ENCODE measurements at regions not wholly inside any gene's neighbourhood (a gene's known extent, or its start where the extent isn't known, plus 50 kb on each side); places are given as distances from the start of the nearest gene placed in this dataset.

- no peaks in the 10 kb centered on the region for H3K4me1 ChIP-seq (ENCODE audit: insufficient read depth, low read length)
These were observed 510.6 kb upstream of the SGO1 start for GRCh38 chr3:20696388-20697150.

More at GRCh38 chr3:20696388-20697150, 510.6 kb upstream of the SGO1 start:
- H3K27ac Mint-ChIP-seq: no peak overlapping the region
- H4K91ac ChIP-seq (ENCODE audit: insufficient read length, low read depth, low read length): no peak overlapping the region
- no peaks in the 10 kb centered on the region for H3K27me3 ChIP-seq (ENCODE audit: insufficient read depth, low read length)
- no peaks in the 10 kb centered on the region for H3K36me3 Mint-ChIP-seq (ENCODE audit: insufficient read depth in 1 of 3, low read depth in 3 of 3)
- no peaks in the 10 kb centered on the region for H3K27me3 Mint-ChIP-seq (ENCODE audit: low read depth)
- no peak overlapping the region for H4K8ac ChIP-seq (replicated peaks; ENCODE audit: insufficient read length, low read depth, low read length)
- no peaks in the 10 kb centered on the region for H4K20me1 ChIP-seq (ENCODE audit: control insufficient read depth, insufficient read depth, insufficient read length)
- no peak overlapping the region for H3K4me2 ChIP-seq (ENCODE audit: insufficient read depth, insufficient read length, low read length)
- H2AFZ ChIP-seq (ENCODE audit: low read length): no peak overlapping the region
- H2BK120ac ChIP-seq (ENCODE audit: low read depth, low read length, poor library complexity, severe bottlenecking): no peak overlapping the region
- H3K18ac ChIP-seq (ENCODE audit: insufficient read length, low read depth, low read length): no peak overlapping the region
- H3K23ac ChIP-seq (ENCODE audit: insufficient read length, low read depth, low read length): no peak overlapping the region
- H3T11ph ChIP-seq (ENCODE audit: low read length): no peak overlapping the region
- H3K4me3 Mint-ChIP-seq: no peak overlapping the region
- H3K4ac ChIP-seq (ENCODE audit: low read depth, low read length): no peak overlapping the region
- no peaks in the 10 kb centered on the region for H3K9me3 ChIP-seq (ENCODE audit: control insufficient read depth, low read depth, low read length)
- no peaks in the 10 kb centered on the region for H3K79me2 ChIP-seq (ENCODE audit: insufficient read depth, low read length)
- TF ChIP-seq CTCF (conservative IDR thresholded peaks at IDR 0.05): no peak
- H3K14ac ChIP-seq (ENCODE audit: insufficient read depth, low read length): no peak overlapping the region
- H4K5ac ChIP-seq (ENCODE audit: insufficient read length, low read depth, low read length): no peak overlapping the region
- no CpG with 5 or more reads among the region's 4 CpGs for WGBS (ENCODE audit: extremely low coverage, insufficient read length, low lambda C conversion rate)
- H3K9ac ChIP-seq (ENCODE audit: extremely low read depth, insufficient read length, low read length): no peak overlapping the region
- H3K27ac ChIP-seq (ENCODE audit: insufficient read length, low read depth, low read length): no peak overlapping the region
- H2AK5ac ChIP-seq (ENCODE audit: insufficient read length, low read length): no peak overlapping the region
- H3K56ac ChIP-seq (ENCODE audit: insufficient read length, low read depth, low read length): no peak overlapping the region
- H3K4me1 Mint-ChIP-seq: 0 out of 4 replicates have a peak, but pooled peaks cover 0 to 3% of the 10 kb centered on the region in 2 experiments
- no peaks in the 10 kb centered on the region for H3K79me1 ChIP-seq (ENCODE audit: insufficient read depth, low read depth, low read length, poor library complexity, severe bottlenecking)
- DNase-seq: no peak
- no peaks in the 10 kb centered on the region for H3K9me3 Mint-ChIP-seq
- no peaks in the 10 kb centered on the region for H3K23me2 ChIP-seq (ENCODE audit: insufficient read length, low read depth, low read length, poor library complexity, severe bottlenecking)
- no peak overlapping the region for H2BK20ac ChIP-seq (ENCODE audit: low read depth, low read length, poor library complexity, severe bottlenecking)
- H2BK5ac ChIP-seq (ENCODE audit: insufficient read length, low read length): no peak overlapping the region
- no peak overlapping the region for H2BK15ac ChIP-seq (ENCODE audit: low read depth, low read length)
- no peak overlapping the region for H2BK12ac ChIP-seq (ENCODE audit: insufficient read length, low read depth, low read length)

Measured in H9 (cell line).